ENCODE measurements at regions not wholly inside any gene's neighbourhood (a gene's known extent, or its start where the extent isn't known, plus 50 kb on each side); places are given as distances from the start of the nearest gene placed in this dataset.

- TF ChIP-seq CTCF (IDR thresholded peaks at IDR 0.05) (no peak), POLR2A (IDR thresholded peaks at IDR 0.05) (no peak)
Measured at GRCh38 chr2:2703762-2704427, 372.8 kb upstream of the MYT1L start.

Measured in lower leg skin (tissue), 3 donors.